ENCODE measurements at regions not wholly inside any gene's neighbourhood (a gene's known extent, or its start where the extent isn't known, plus 50 kb on each side); places are given as distances from the start of the nearest gene placed in this dataset.
"Not testable (repeated sequence)": the region's sequence is repeated elsewhere in the genome, so short reads cannot be mapped to it uniquely, and the experiment has no call there.

GRCh38 chrX:67213686-67214085 lies 330.1 kb upstream of the AR start:
- not testable (repeated sequence) for DNase-seq

DNA sequence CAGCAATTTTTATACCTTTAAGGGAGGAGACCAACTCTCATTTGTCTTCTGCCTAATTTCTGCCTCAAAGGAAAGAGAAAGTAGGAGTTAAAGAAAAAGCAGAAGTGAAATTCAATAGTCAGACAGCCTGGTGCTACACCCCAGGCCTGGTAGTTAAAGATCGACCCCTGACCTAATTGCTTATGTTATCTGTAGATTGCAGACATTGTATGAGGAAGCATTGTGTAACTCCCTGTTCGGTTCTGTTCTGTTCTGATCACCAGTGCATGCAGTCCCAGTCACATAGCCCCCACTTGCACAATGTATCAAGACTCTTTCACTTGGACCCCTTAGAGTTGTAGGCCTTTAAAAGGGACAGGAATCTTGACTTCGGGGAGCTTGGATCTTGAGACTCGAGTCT lies 335.9 kb upstream of the AR start:
- DNase-seq = peak; percentile 67

GRCh38 chrX:67159437-67159836 lies 384.4 kb upstream of the AR start:
- no peak for DNase-seq

DNA sequence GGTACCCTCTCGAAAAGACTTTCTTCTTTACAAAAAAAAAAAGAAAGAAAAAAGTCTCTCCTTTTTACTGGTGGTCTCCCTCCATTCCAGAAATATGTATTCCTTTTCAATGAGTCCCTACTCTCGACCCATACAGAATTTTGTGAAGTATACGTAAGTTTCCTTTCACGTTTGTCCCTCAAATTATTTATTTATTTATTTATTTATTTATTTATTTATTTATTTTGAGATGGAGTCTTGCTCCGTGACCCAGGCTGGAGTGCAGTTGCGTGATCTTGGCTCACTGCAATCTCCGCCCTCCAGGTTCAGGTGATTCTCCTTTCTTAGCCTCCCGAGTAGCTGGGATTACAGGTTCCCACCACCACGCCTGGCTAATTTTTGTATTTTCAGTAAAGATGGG lies 429.2 kb upstream of the AR start:
- no peak for DNase-seq

GRCh38 chrX:67105758-67106116 lies 438.1 kb upstream of the AR start:
- DNase-seq = no peak

GRCh38 chrX:67104982-67105757 lies 438.7 kb upstream of the AR start:
- no peak for DNase-seq

DNA sequence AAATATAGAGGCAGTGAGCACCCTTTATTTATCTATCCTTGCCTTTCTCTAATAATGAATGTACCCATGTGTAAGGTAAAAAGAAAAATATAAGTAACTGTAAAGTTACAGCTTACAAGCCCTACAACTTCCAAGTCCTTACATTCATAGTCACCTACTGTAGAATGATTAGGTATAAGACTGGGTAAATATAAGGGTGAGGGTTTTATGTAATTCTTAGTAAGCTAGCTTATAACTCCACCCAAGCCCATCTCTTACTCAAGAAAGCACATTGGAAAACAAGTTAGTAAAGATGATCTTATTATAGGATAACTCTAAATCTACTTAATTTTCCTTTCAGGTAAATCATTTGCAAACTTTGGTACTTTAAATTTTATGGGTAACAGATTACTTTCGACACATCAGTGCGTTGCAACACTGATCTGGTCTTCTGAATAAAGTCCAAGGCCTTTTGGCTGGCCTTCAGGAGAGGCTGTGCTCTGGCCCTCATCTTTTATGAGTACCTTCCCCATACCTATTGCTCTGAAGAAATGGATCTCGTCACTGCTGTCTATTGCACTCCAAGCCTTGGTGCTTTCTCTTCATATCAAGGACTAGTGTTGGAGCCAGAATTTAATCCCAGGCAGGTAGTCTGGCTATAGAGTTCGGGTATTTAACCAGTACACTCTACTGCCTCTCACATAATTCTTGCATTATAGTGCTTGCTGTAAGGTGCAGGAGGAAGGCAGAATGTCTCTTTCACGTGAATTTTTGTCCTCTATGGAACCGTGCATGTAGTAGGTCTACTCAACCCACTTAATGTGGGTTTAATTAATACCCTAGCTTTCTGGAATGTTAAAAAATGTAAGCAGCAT lies 443.6 kb upstream of the AR start:
- no peak for DNase-seq

- no peak for DNase-seq
These were observed 449.8 kb upstream of the AR start for GRCh38 chrX:67094061-67094460.

GRCh38 chrX:67050760-67051159 lies 411.9 kb upstream of the EDA2R start:
- no peak for DNase-seq

- no peak for DNase-seq
These were observed 406.0 kb upstream of the EDA2R start for GRCh38 chrX:67044866-67045265.

DNA sequence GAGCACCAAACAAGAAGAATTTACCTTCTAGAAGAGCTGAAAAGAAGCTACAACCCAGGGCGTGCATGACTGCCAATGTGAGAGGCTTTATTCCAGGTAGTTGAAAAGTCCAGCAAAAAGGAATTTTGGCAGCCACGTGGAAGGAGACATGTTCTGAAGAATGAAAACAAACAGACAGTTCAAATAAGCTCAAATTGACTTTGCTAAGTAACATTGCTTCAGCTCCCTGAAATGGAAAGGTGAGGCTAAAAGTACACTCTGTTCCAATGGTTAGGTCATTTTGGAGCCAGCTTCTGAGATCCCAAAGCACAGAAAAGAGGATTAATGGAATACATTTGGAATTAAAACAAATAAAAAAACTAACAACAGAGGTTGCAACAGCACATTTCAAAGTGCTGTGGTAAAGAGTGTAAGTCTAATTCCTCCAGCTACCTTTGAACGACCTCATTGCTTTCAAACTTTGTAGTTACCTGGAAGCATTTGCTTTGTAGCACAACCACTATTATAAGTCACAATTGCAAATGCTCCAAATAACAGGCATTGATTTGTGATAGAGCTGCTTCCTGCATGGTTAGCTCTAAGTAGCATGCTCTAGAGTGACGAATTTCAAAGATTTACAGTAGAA lies 405.3 kb upstream of the EDA2R start:
- no peak for DNase-seq

DNA sequence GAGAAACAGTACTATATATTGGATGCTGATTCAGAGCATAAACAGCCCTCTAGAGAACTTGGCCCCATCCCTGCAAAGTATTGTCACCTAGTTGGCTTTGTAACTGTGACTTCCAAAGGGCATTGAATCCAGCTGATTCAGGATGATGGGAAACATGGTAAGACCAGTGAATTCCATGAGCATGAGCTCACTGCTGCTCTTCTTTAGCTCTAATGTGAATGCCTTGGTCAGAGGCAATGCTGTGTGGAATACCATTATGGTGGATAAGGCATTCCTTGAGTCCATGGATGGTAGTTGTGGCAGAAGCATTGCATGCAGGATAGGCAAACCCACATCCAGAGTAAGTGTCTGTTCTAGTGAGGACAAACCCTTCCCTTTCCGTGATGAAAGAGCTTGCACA lies 365.6 kb upstream of the EDA2R start:
- DNase-seq = no peak

- DNase-seq = no peak
These were observed 355.9 kb upstream of the EDA2R start for GRCh38 chrX:66994729-66995128.

DNA sequence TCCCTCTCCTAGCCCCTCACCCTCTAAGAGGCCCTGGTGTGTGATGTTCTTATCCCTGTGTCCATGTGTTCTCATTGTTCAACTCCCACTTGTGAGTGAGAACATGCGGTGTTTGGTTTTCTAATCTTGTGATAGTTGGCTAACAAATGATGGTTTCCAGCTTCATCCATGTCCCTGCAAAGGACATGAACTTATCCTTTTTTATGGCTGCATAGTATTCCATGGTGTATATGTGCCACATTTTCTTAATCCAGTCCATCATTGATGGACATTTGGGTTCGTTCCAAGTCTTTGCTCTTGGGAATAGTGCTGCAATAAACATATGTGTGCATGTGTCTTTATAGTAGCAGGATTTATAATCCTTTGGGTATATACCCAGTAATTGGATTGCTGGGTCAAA lies 353.2 kb upstream of the EDA2R start:
- DNase-seq = not testable (repeated sequence)

GRCh38 chrX:66988331-66988730 lies 349.5 kb upstream of the EDA2R start:
- DNase-seq = no peak

DNA sequence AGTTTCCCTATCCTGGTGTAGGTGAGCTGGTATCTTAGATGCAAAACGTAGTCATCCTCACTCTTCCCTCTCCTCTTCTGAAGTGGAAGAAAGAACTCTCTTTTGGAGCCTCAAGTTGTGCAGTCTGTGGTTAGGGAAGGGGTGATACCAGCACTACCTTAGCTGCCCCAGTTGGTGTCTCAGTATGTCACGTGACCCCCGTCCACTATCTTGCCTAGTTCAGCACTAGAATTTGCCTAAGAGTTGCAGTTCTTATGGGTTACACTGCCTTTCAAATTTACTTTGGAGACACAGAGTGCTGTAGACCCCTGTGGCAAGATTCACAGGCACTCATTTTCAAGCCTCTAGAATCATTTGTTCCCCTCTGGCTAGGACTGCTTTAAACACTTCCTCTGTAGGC lies 322.8 kb upstream of the EDA2R start:
- DNase-seq = no peak

GRCh38 chrX:66931713-66932112 lies 292.8 kb upstream of the EDA2R start:
- DNase-seq = no peak

DNA sequence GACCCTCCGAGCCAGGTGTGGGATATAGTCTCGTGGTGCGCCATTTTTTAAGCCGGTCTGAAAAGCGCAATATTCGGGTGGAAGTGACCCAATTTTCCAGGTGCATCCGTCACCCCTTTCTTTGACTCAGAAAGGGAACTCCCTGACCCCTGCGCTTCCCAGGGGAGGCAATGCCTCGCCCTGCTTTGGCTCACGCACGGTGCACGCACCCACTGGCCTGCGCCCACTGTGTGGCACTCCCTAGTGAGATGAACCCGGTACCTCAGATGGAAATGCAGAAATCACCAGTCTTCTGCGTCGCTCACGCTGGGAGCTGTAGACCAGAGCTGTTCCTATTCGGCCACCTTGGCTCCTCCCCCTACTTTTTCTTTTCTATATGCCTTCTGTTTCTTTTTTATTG lies 291.6 kb upstream of the EDA2R start:
- DNase-seq = not testable (repeated sequence)

- DNase-seq = no peak
These were observed 281.4 kb upstream of the EDA2R start for GRCh38 chrX:66920296-66920695.

DNA sequence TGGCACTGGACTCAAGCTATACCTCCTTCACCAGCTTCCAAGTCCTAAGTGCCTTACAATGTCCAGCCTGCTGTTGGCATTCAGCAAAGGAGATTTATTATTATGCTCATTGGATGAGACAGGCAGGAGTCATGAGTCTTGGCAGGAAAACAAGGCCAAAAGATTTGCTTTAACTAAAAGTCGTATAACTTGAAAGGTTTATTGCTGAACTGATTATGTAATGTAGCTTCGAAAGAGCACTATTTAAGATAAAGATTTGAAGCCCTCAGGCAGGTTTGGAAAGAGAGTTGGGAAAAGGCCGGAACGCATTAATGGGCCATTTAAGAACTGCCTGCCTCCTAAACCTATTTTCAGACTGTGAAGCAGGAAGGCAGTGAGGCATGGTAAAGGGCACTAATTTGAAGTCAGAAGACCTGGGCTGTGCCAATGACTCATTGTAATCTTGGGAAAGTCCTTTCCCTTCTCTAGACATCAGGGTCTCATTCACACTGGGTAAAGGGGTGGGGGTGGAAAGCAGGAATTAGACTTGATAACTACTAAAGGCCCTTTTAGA lies 280.5 kb upstream of the EDA2R start:
- no peak for DNase-seq

DNA sequence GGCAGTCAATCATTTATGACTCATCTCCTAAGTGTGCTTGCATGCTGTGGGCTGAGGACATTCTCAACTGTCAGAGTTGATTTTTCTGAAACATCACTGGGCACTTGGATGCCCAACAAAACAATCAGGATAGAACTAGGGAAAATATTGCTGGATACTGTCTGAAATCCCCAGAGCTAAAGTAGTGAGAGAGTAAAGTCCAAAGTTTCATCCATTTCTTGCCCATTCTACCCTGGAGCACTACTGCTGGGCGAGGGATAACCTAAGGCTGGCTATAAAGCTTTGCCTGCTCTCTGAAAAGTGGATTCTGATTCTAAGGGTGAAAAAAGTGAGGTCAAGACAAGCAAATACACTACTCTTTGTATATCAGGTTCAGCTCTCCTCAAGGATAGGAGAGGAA lies 279.6 kb upstream of the EDA2R start:
- no peak for DNase-seq

DNA sequence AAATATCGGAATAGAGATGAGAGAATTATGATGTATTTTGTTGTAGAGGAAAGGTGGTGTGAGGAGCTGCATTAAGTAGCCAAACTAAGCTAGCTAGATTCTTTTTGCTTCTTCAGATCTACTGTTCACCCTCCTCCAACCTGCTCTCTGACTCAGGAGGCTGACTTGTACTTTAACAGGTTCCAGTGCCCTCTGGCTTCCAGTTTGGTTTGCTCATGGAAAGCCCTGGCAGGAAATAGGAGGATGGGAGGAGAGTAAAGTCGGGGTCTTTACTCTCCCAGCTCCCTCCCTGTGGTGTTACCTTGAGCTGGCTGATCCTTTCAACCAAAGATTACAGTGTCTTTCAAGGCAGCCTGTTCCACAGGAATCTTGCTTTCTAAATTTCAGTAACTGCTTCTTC lies 277.0 kb upstream of the EDA2R start:
- DNase-seq = no peak

- DNase-seq = peak; percentile 64
These were observed 275.2 kb upstream of the EDA2R start for GRCh38 chrX:66914080-66914479.

DNA sequence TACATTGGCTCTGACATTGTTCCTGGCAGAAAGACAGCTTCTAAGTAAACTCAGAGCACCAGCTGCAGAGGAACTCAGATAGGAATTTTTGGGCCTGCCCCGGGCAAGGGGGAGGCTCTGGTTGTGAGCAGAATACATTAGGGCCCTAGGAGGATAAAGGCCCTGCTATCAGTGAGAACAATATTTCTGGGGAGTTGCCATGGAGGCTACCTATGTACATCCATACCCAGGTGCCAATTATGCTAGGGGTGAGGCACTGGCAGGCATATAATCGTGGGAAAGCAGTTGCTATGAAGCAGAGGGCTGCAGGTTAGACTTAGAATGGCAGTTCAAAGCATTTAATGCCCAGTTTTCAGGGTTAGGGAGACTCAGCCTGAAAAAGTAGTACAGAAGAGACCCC lies 273.5 kb upstream of the EDA2R start:
- no peak for DNase-seq
